ENCODE measurements at regions not wholly inside any gene's neighbourhood (a gene's known extent, or its start where the extent isn't known, plus 50 kb on each side); places are given as distances from the start of the nearest gene placed in this dataset.

- no peak overlapping the region for H3K4me2 ChIP-seq (replicated peaks; ENCODE audit: extremely low read depth, low read length, poor library complexity, severe bottlenecking)
- Mint-ChIP-seq H3K4me3 (no peak overlapping the region), H3K4me1 (peaks cover 3% of the 10 kb centered on the region), H3K36me3 (no peaks in the 10 kb centered on the region), H3K9me3 (peaks cover 0 to 3% (median 0%) of the 10 kb centered on the region in 7 donors), H3K27ac (no peak overlapping the region), H3K27me3 (ENCODE audit: low read depth in 3 of 3) (peaks cover 0 to 4% (median 0%) of the 10 kb centered on the region in 3 donors)
- no peaks in the 10 kb centered on the region for H3K27me3 ChIP-seq (ENCODE audit: control insufficient read depth in 2 of 2, insufficient read depth in 2 of 2, low read length in 2 of 2)
- TF ChIP-seq, protein P1, sequence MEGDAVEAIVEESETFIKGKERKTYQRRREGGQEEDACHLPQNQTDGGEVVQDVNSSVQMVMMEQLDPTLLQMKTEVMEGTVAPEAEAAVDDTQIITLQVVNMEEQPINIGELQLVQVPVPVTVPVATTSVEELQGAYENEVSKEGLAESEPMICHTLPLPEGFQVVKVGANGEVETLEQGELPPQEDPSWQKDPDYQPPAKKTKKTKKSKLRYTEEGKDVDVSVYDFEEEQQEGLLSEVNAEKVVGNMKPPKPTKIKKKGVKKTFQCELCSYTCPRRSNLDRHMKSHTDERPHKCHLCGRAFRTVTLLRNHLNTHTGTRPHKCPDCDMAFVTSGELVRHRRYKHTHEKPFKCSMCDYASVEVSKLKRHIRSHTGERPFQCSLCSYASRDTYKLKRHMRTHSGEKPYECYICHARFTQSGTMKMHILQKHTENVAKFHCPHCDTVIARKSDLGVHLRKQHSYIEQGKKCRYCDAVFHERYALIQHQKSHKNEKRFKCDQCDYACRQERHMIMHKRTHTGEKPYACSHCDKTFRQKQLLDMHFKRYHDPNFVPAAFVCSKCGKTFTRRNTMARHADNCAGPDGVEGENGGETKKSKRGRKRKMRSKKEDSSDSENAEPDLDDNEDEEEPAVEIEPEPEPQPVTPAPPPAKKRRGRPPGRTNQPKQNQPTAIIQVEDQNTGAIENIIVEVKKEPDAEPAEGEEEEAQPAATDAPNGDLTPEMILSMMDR (IDR thresholded peaks at IDR 0.05), result no peak
- H3K4me1 ChIP-seq (ENCODE audit: control insufficient read depth in 1 of 2, insufficient read depth in 2 of 2, low read length in 2 of 2), result no peaks in the 10 kb centered on the region
- H3K79me2 ChIP-seq (ENCODE audit: insufficient read depth, low read length), result no peaks in the 10 kb centered on the region
- no peaks in the 10 kb centered on the region for H3K9me3 ChIP-seq (replicated peaks in 1 of 2; ENCODE audit: control insufficient read depth in 1 of 2, insufficient read depth in 1 of 2, low read length in 2 of 2)
- no CpG with 5 or more reads among the region's 2 CpGs for WGBS (ENCODE audit: insufficient coverage)
- intact Hi-C loops (cut with micrococcal nuclease), result no loop called here
- DNase-seq, result no peak
- H3K9ac ChIP-seq (ENCODE audit: insufficient read depth, low read length, poor library complexity, severe bottlenecking), result no peak overlapping the region
- H2AFZ ChIP-seq (ENCODE audit: insufficient read depth, low read depth, low read length, poor library complexity, severe bottlenecking), result no peak overlapping the region
- no peak overlapping the region for H3K4me3 ChIP-seq (replicated peaks in 1 of 3; ENCODE audit: low read depth in 2 of 3, low read length in 3 of 3)
- no peak overlapping the region for H3K27ac ChIP-seq (ENCODE audit: low read depth in 1 of 2, low read length in 2 of 2)
- no peaks in the 10 kb centered on the region for H4K20me1 ChIP-seq (ENCODE audit: insufficient read depth, low read length)
- H3K36me3 ChIP-seq (replicated peaks in 1 of 2; ENCODE audit: control insufficient read depth in 1 of 2, insufficient read depth in 2 of 2, low read length in 2 of 2), result no peaks in the 10 kb centered on the region
These were observed 111.2 kb downstream of the KLF5 start for GRCh38 chr13:73169971-73170370.

DNA sequence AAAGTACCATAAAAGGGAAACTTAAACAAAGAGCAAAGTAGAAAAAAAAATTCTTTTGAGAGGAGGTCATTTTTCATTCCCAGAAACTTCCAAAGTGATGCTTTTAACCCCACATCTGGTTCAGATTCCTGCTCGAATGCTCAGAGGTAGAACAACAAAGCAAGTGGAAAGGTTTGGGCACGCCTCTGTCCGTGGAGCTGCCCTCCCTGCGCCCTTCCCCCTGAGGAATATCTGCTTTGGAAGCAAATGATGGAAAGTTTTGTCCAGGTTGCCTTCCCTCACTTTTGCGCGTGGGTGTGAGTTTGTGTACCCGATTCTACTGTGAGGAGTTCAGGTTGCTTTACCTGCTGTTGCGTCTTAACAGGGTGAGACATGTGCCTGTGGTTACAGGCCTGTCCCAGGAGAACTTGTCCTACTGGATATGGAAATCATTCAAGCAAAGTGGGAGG lies 110.2 kb downstream of the KLF5 start:
- Histone ChIP-seq H3K36me3 (replicated peaks in 1 of 2; ENCODE audit: control insufficient read depth in 1 of 2, insufficient read depth in 2 of 2, low read length in 2 of 2) (no peaks in the 10 kb centered on the region), H4K20me1 (ENCODE audit: insufficient read depth, low read length) (no peaks in the 10 kb centered on the region), H3K9me3 (replicated peaks in 1 of 2; ENCODE audit: control insufficient read depth in 1 of 2, insufficient read depth in 1 of 2, low read length in 2 of 2) (no peaks in the 10 kb centered on the region), H3K4me2 (replicated peaks; ENCODE audit: extremely low read depth, low read length, poor library complexity, severe bottlenecking) (no peak overlapping the region), H3K79me2 (ENCODE audit: insufficient read depth, low read length) (no peaks in the 10 kb centered on the region), H3K27ac (ENCODE audit: low read depth in 1 of 2, low read length in 2 of 2) (no peak overlapping the region), H2AFZ (ENCODE audit: insufficient read depth, low read depth, low read length, poor library complexity, severe bottlenecking) (no peak overlapping the region), H3K9ac (ENCODE audit: insufficient read depth, low read length, poor library complexity, severe bottlenecking) (no peak overlapping the region), H3K4me1 (ENCODE audit: control insufficient read depth in 1 of 2, insufficient read depth in 2 of 2, low read length in 2 of 2) (no peaks in the 10 kb centered on the region), H3K4me3 (replicated peaks in 1 of 3; ENCODE audit: low read depth in 2 of 3, low read length in 3 of 3) (no peak overlapping the region), H3K27me3 (ENCODE audit: control insufficient read depth in 2 of 2, insufficient read depth in 2 of 2, low read length in 2 of 2) (no peaks in the 10 kb centered on the region)
- H3K27ac Mint-ChIP-seq, result no peak overlapping the region
- no peak for DNase-seq
- intact Hi-C loops (cut with micrococcal nuclease), result no loop called here
- no peaks in the 10 kb centered on the region for H3K36me3 Mint-ChIP-seq
- peaks cover 0 to 2% (median 0%) of the 10 kb centered on the region in 3 donors for H3K27me3 Mint-ChIP-seq (ENCODE audit: low read depth in 3 of 3)
- no peak overlapping the region for H3K4me3 Mint-ChIP-seq
- H3K4me1 Mint-ChIP-seq, result peaks cover 3% of the 10 kb centered on the region
- peaks cover 0 to 3% (median 0%) of the 10 kb centered on the region in 7 donors for H3K9me3 Mint-ChIP-seq
- TF ChIP-seq, protein P1 (IDR thresholded peaks at IDR 0.05), result no peak
- WGBS (ENCODE audit: insufficient coverage), result 94% methylated on average over 7 of the region's 8 CpGs

Data from CD14-positive monocyte (primary cell).